CD4-positive, alpha-beta T cell treated with Interleukin-15 for 4 hours (primary cell): ENCODE measurements at regions not wholly inside any gene's neighbourhood (a gene's known extent, or its start where the extent isn't known, plus 50 kb on each side); places are given as distances from the start of the nearest gene placed in this dataset.
"Not testable (repeated sequence)": the region's sequence is repeated elsewhere in the genome, so short reads cannot be mapped to it uniquely, and the experiment has no call there.

Source experiments
- DNase-seq: peaks from one replicate; pipeline ENCODE4 v3.0.0-alpha.2; 2020; ENCODE audit warnings: low spot score

- DNase-seq, result no peak
These were observed 107.5 kb upstream of the PELI1 start for GRCh38 chr2:64251497-64252250.

GRCh38 chr2:64252251-64252978 lies 108.2 kb upstream of the PELI1 start:
- DNase-seq, result not testable (repeated sequence)

GRCh38 chr2:64253421-64253820 lies 109.2 kb upstream of the PELI1 start:
- not testable (repeated sequence) for DNase-seq

GRCh38 chr2:64258566-64258965 lies 114.3 kb upstream of the PELI1 start:
- DNase-seq, result no peak

- no peak for DNase-seq
These were observed 115.1 kb upstream of the PELI1 start for GRCh38 chr2:64259312-64259711.

GRCh38 chr2:64260093-64260803 lies 116.0 kb upstream of the PELI1 start:
- no peak for DNase-seq

- peak; percentile 20 for DNase-seq
These were observed 116.6 kb upstream of the PELI1 start for GRCh38 chr2:64260817-64261216.

GRCh38 chr2:64262071-64262470 lies 117.9 kb upstream of the PELI1 start:
- no peak for DNase-seq

GRCh38 chr2:64262816-64263215 lies 118.6 kb upstream of the PELI1 start:
- no peak for DNase-seq

GRCh38 chr2:64263315-64263714 lies 119.1 kb upstream of the PELI1 start:
- no peak for DNase-seq

GRCh38 chr2:64267699-64268098 lies 123.5 kb upstream of the PELI1 start:
- no peak for DNase-seq

GRCh38 chr2:64268330-64269048 lies 124.3 kb upstream of the PELI1 start:
- DNase-seq, result no peak

- no peak for DNase-seq
These were observed 129.5 kb upstream of the PELI1 start for GRCh38 chr2:64273524-64274398.

- no peak for DNase-seq
These were observed 130.4 kb upstream of the PELI1 start for GRCh38 chr2:64274399-64275173.

GRCh38 chr2:64275174-64275466 lies 130.9 kb upstream of the PELI1 start:
- DNase-seq, result no peak

- no peak for DNase-seq
These were observed 132.3 kb upstream of the PELI1 start for GRCh38 chr2:64276417-64277095.

GRCh38 chr2:64277101-64277849 lies 133.1 kb upstream of the PELI1 start:
- no peak for DNase-seq

- DNase-seq, result not testable (repeated sequence)
These were observed 136.6 kb upstream of the PELI1 start for GRCh38 chr2:64280812-64281211.

- no peak for DNase-seq
These were observed 138.9 kb upstream of the PELI1 start for GRCh38 chr2:64283006-64283570.
